Keratinocyte (primary cell): ENCODE measurements at regions not wholly inside any gene's neighbourhood (a gene's known extent, or its start where the extent isn't known, plus 50 kb on each side); places are given as distances from the start of the nearest gene placed in this dataset.

Experiments
- DNase-seq: peaks from one replicate; pipeline ENCODE4 v3.0.0-alpha.2; 2011; ENCODE audit warnings: low read depth, missing footprints, low spot score
- FAIRE-seq: peaks from 2 replicates; lab custom pipeline; 2011; peaks lifted over from hg19 to GRCh38; lab: Jason Lieb, UNC
- H2AFZ ChIP-seq: 2 replicates; pipeline ENCODE4 v1.6.0; 2012; ENCODE audit warnings: low read length, control low read depth, inconsistent platforms; ENCODE audit not compliant: control insufficient read depth
- H3K27ac ChIP-seq: 2 replicates; pipeline ENCODE4 v1.5.1; 2011; ENCODE audit warnings: low read length; ENCODE audit not compliant: control insufficient read depth, insufficient read depth
- H3K27me3 ChIP-seq: 3 replicates; pipeline ENCODE4 v1.6.0; 2011; ENCODE audit warnings: low read length; ENCODE audit not compliant: control insufficient read depth, insufficient read depth; ENCODE audit errors: extremely low read depth
- H3K36me3 ChIP-seq, 2 experiments: 2 replicates in 1 of 2; 3 replicates in 1 of 2; pipeline ENCODE4 v1.5.1; 2011; ENCODE audit warnings: low read length in 2 of 2, mild to moderate bottlenecking in 1 of 2; ENCODE audit not compliant: control insufficient read depth in 2 of 2, insufficient read depth in 2 of 2; ENCODE audit errors: extremely low read depth in 1 of 2
- H3K4me1 ChIP-seq: 3 replicates; pipeline ENCODE4 v1.5.1; 2011; ENCODE audit warnings: low read length; ENCODE audit not compliant: control insufficient read depth, insufficient read depth; ENCODE audit errors: extremely low read depth
- H3K4me2 ChIP-seq: 3 replicates; pipeline ENCODE4 v1.6.0; 2011; ENCODE audit warnings: low read depth, low read length; ENCODE audit not compliant: control insufficient read depth, insufficient read depth; ENCODE audit errors: extremely low read depth
- H3K4me3 ChIP-seq, 3 experiments: fragments of 200-600 bp in 1 of 3; sonication (generic) in 1 of 3; 2 replicates in 2 of 3; 3 replicates in 1 of 3; pipeline ENCODE4 v1.5.1; 2011 to 2016; ENCODE audit warnings: low read length in 3 of 3, mild to moderate bottlenecking in 3 of 3, control low read depth in 2 of 3, inconsistent platforms in 1 of 3, low read depth in 1 of 3, mixed read lengths in 1 of 3, mixed run types in 1 of 3, moderate library complexity in 1 of 3; ENCODE audit not compliant: control insufficient read depth in 2 of 3, insufficient read depth in 2 of 3; ENCODE audit errors: extremely low read depth in 1 of 3
- H3K79me2 ChIP-seq: 2 replicates; pipeline ENCODE4 v1.6.0; 2012; ENCODE audit warnings: low read length; ENCODE audit not compliant: control insufficient read depth, insufficient read depth
- H3K9ac ChIP-seq: 3 replicates; pipeline ENCODE4 v1.6.0; 2011; ENCODE audit warnings: low read length; ENCODE audit not compliant: control insufficient read depth, insufficient read depth; ENCODE audit errors: extremely low read depth
- H3K9me1 ChIP-seq: 3 replicates; pipeline ENCODE4 v1.6.0; 2011; ENCODE audit warnings: low read length; ENCODE audit not compliant: control insufficient read depth, insufficient read depth; ENCODE audit errors: extremely low read depth
- H3K9me3 ChIP-seq: 2 replicates; pipeline ENCODE4 v1.5.1; 2012; ENCODE audit warnings: low read depth, low read length; ENCODE audit not compliant: control insufficient read depth
- H4K20me1 ChIP-seq: 3 replicates; pipeline ENCODE4 v1.6.0; 2011; ENCODE audit warnings: low read length; ENCODE audit not compliant: control insufficient read depth, insufficient read depth; ENCODE audit errors: extremely low read depth
- CTCF ChIP-seq, 3 experiments: IDR thresholded peaks in 1 of 3; conservative IDR thresholded peaks in 1 of 3; optimal IDR thresholded peaks in 1 of 3; 2 replicates in 2 of 3; 3 replicates in 1 of 3; pipeline versions ENCODE3 to v1.5.1; 2011; ENCODE audit warnings: low read length in 3 of 3, mild to moderate bottlenecking in 3 of 3, moderate library complexity in 2 of 3, control low read depth in 1 of 3, inconsistent platforms in 1 of 3; ENCODE audit not compliant: insufficient read depth in 2 of 3; ENCODE audit errors: extremely low read depth in 1 of 3
- EZH2 ChIP-seq: IDR thresholded peaks from one replicate; pipeline ENCODE4 v1.6.1; 2012; ENCODE audit warnings: inconsistent platforms, mild to moderate bottlenecking, low read length, moderate library complexity
- dilution Hi-C: fragments of 300-500 bp; cut with MboI; formaldehyde crosslinking; loops from one replicate; pipeline ENCODE4 v1.7.0; 2020; ENCODE audit warnings: low sequenced_read_pairs; ENCODE audit not compliant: extremely low pct_ligation_motif_present

GRCh38 chr12:4068981-4069669 is 195.9 kb upstream of the PARP11 start:
- Histone ChIP-seq H4K20me1 (no peaks in the 10 kb centered on the region), H3K9me1 (no peaks in the 10 kb centered on the region), H3K4me3 (no peak overlapping the region), H3K27ac (no peak overlapping the region), H3K27me3 (peaks cover 6% of the 10 kb centered on the region), H3K36me3 (no peaks in the 10 kb centered on the region), H3K79me2 (no peaks in the 10 kb centered on the region), H2AFZ (no peak overlapping the region), H3K4me1 (no peaks in the 10 kb centered on the region), H3K4me2 (no peak overlapping the region), H3K9ac (no peak overlapping the region), H3K9me3 (no peaks in the 10 kb centered on the region)
- TF ChIP-seq EZH2 = no peak
- no peak for TF ChIP-seq CTCF (optimal IDR thresholded peaks at IDR 0.05 in 1 of 3, IDR thresholded peaks at IDR 0.05 in 1 of 3, conservative IDR thresholded peaks at IDR 0.05 in 1 of 3; ENCODE audit: extremely low read depth in 1 of 3, insufficient read depth in 2 of 3, low read length in 3 of 3)
- FAIRE-seq (peak; percentile 20), DNase-seq (no peak)
- dilution Hi-C loops = no loop called here

GRCh38 chr12:4064008-4064407 is 190.8 kb upstream of the PARP11 start:
- Histone ChIP-seq H3K9me3 (no peaks in the 10 kb centered on the region), H3K9ac (no peak overlapping the region), H3K27ac (no peak overlapping the region), H3K27me3 (peaks cover 6% of the 10 kb centered on the region), H3K79me2 (no peaks in the 10 kb centered on the region), H3K36me3 (no peaks in the 10 kb centered on the region), H3K4me1 (no peaks in the 10 kb centered on the region), H2AFZ (no peak overlapping the region), H3K9me1 (no peaks in the 10 kb centered on the region), H4K20me1 (no peaks in the 10 kb centered on the region), H3K4me3 (no peak overlapping the region), H3K4me2 (no peak overlapping the region)
- dilution Hi-C loops = no loop called here
- DNase-seq (no peak), FAIRE-seq (no peak)
- TF ChIP-seq CTCF (optimal IDR thresholded peaks at IDR 0.05 in 1 of 3, IDR thresholded peaks at IDR 0.05 in 1 of 3, conservative IDR thresholded peaks at IDR 0.05 in 1 of 3; ENCODE audit: extremely low read depth in 1 of 3, insufficient read depth in 2 of 3, low read length in 3 of 3) (no peak), EZH2 (no peak)
